Osteocyte (in vitro differentiated cells): ENCODE measurements at regions not wholly inside any gene's neighbourhood (a gene's known extent, or its start where the extent isn't known, plus 50 kb on each side); places are given as distances from the start of the nearest gene placed in this dataset.

ENCODE experiments used
- DNase-seq: peaks from one replicate; pipeline ENCODE4 v3.0.0; 2021; ENCODE audit warnings: mixed read lengths; ENCODE audit not compliant: unreplicated experiment; ENCODE audit errors: extremely low spot score
- H3K27ac Mint-ChIP-seq: one replicate; pipeline ENCODE4 v1.8.0; 2021; ENCODE audit warnings: mild to moderate bottlenecking, mixed read lengths; ENCODE audit not compliant: unreplicated experiment
- H3K27me3 Mint-ChIP-seq: one replicate; pipeline ENCODE4 v1.8.0; 2021; ENCODE audit warnings: mixed read lengths; ENCODE audit not compliant: unreplicated experiment
- H3K36me3 Mint-ChIP-seq: one replicate; pipeline ENCODE4 v1.8.0; 2021; ENCODE audit warnings: mixed read lengths; ENCODE audit not compliant: unreplicated experiment
- H3K4me1 Mint-ChIP-seq: one replicate; pipeline ENCODE4 v1.8.0; 2021; ENCODE audit warnings: mixed read lengths; ENCODE audit not compliant: unreplicated experiment
- H3K4me3 Mint-ChIP-seq: one replicate; pipeline ENCODE4 v1.8.0; 2021; ENCODE audit warnings: mild to moderate bottlenecking, moderate library complexity, mixed read lengths; ENCODE audit not compliant: unreplicated experiment
- H3K9me3 Mint-ChIP-seq: one replicate; pipeline ENCODE4 v1.8.0; 2021; ENCODE audit warnings: mixed read lengths; ENCODE audit not compliant: unreplicated experiment
- CTCF ChIP-seq: fragments of 200-600 bp; sonication (generic); IDR thresholded peaks from 2 replicates; pipeline ENCODE4 v1.5.0; 2021; ENCODE audit warnings: antibody characterized with exemption, mild to moderate bottlenecking, moderate library complexity

- DNase-seq = no peak
- peak overlapping the region; percentile 77 for H3K4me3 Mint-ChIP-seq
- peaks cover 7% of the 10 kb centered on the region for H3K27me3 Mint-ChIP-seq
- H3K27ac Mint-ChIP-seq = no peak overlapping the region
- H3K9me3 Mint-ChIP-seq = no peaks in the 10 kb centered on the region
- H3K36me3 Mint-ChIP-seq = peaks cover under 1% of the 10 kb centered on the region
- H3K4me1 Mint-ChIP-seq = peaks cover 17% of the 10 kb centered on the region
- no peak for TF ChIP-seq CTCF
Measured at GRCh38 chrX:13936521-13937225, 93.0 kb downstream of the GEMIN8 start.

- no peaks in the 10 kb centered on the region for H3K27me3 Mint-ChIP-seq
- no peak for TF ChIP-seq CTCF
- H3K4me1 Mint-ChIP-seq = peaks cover 12% of the 10 kb centered on the region
- H3K27ac Mint-ChIP-seq = no peak overlapping the region
- H3K9me3 Mint-ChIP-seq = no peaks in the 10 kb centered on the region
- H3K4me3 Mint-ChIP-seq = no peak overlapping the region
- H3K36me3 Mint-ChIP-seq = peaks cover 1% of the 10 kb centered on the region
- no peak for DNase-seq
Measured at GRCh38 chrX:13934731-13935130, 95.0 kb downstream of the GEMIN8 start.

- no peak overlapping the region for H3K4me3 Mint-ChIP-seq
- no peak for DNase-seq
Measured at GRCh38 chrX:13933851-13934250, 95.8 kb downstream of the GEMIN8 start.

GRCh38 chrX:13933352-13933751 lies 96.3 kb downstream of the GEMIN8 start:
- H3K27me3 Mint-ChIP-seq = no peaks in the 10 kb centered on the region
- TF ChIP-seq CTCF = no peak
- no peak for DNase-seq
- H3K9me3 Mint-ChIP-seq = no peaks in the 10 kb centered on the region
- H3K36me3 Mint-ChIP-seq = peaks cover 1% of the 10 kb centered on the region
- H3K4me3 Mint-ChIP-seq = no peak overlapping the region
- H3K27ac Mint-ChIP-seq = no peak overlapping the region
- peaks cover 9% of the 10 kb centered on the region for H3K4me1 Mint-ChIP-seq

More at GRCh38 chrX:13933851-13934250, 95.8 kb downstream of the GEMIN8 start:
- H3K4me1 Mint-ChIP-seq = peaks cover 9% of the 10 kb centered on the region
- no peaks in the 10 kb centered on the region for H3K9me3 Mint-ChIP-seq
- H3K27me3 Mint-ChIP-seq = no peaks in the 10 kb centered on the region
- peaks cover 1% of the 10 kb centered on the region for H3K36me3 Mint-ChIP-seq
- H3K27ac Mint-ChIP-seq = no peak overlapping the region
- TF ChIP-seq CTCF = no peak

- no peak for DNase-seq
- Mint-ChIP-seq H3K36me3 (peaks cover 1% of the 10 kb centered on the region), H3K27ac (no peak overlapping the region), H3K27me3 (no peaks in the 10 kb centered on the region), H3K4me1 (peaks cover 5% of the 10 kb centered on the region), H3K9me3 (no peaks in the 10 kb centered on the region), H3K4me3 (no peak overlapping the region)
- TF ChIP-seq CTCF = no peak
Measured at GRCh38 chrX:13932416-13932815, 97.3 kb downstream of the GEMIN8 start.
